Right lung (tissue), 2 donors: ENCODE measurements at regions not wholly inside any gene's neighbourhood (a gene's known extent, or its start where the extent isn't known, plus 50 kb on each side); places are given as distances from the start of the nearest gene placed in this dataset.

Experiments used
- DNase-seq, 2 donors: peaks; one replicate each; pipeline ENCODE4 v3.0.0-alpha.2; 2013

- no peak for DNase-seq
These were observed 94.4 kb upstream of the PRDM1 start for GRCh38 chr6:105991561-105992314.

GRCh38 chr6:105990151-105990550 lies 96.0 kb upstream of the PRDM1 start:
- DNase-seq = no peak

- no peak for DNase-seq
These were observed 97.1 kb upstream of the PRDM1 start for GRCh38 chr6:105988812-105989577.

- no peak for DNase-seq
These were observed 97.8 kb upstream of the PRDM1 start for GRCh38 chr6:105988321-105988720.

DNA sequence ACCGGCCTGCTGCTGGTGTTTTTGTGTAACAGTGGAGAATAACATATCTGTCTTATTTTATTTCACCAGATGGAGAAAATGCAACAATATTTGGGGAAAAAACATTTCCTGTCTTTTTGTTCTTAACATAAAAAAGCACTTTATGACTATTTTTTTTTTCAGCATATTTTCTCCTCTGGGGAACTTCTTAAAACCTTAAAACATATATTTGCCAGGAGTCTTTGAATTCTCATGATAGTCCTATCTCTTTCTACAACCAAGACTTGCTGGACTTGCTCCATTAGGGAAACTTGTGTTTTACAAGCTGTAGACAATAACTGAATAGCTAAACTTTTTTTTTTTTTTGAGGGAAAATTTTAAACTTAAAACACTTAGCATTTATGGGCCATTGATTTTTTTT lies 98.6 kb upstream of the PRDM1 start:
- DNase-seq = no peak

- no peak for DNase-seq
These were observed 99.1 kb upstream of the PRDM1 start for GRCh38 chr6:105986998-105987397.

GRCh38 chr6:105985816-105986632 lies 100.1 kb upstream of the PRDM1 start:
- DNase-seq = no peak

- no peak for DNase-seq
These were observed 100.9 kb upstream of the PRDM1 start for GRCh38 chr6:105985098-105985815.

DNA sequence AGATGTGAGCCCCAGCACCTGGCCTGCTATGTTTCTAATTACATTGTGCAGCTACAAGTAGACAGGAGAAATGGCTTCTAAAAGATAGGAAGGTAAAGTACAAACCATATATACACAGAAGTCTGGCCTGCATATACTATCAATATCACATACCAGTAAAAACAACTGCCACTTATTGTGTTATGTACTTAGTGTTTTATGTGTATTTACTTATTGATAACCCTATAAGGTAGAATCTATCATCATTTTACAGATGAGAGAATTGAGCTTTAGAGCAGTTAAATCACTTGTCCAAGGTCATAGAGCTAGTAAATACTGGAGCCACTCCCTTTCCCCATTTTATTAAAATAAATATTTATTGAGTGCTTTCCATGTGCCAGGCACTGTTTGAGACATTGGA lies 102.4 kb upstream of the PRDM1 start:
- DNase-seq = no peak

DNA sequence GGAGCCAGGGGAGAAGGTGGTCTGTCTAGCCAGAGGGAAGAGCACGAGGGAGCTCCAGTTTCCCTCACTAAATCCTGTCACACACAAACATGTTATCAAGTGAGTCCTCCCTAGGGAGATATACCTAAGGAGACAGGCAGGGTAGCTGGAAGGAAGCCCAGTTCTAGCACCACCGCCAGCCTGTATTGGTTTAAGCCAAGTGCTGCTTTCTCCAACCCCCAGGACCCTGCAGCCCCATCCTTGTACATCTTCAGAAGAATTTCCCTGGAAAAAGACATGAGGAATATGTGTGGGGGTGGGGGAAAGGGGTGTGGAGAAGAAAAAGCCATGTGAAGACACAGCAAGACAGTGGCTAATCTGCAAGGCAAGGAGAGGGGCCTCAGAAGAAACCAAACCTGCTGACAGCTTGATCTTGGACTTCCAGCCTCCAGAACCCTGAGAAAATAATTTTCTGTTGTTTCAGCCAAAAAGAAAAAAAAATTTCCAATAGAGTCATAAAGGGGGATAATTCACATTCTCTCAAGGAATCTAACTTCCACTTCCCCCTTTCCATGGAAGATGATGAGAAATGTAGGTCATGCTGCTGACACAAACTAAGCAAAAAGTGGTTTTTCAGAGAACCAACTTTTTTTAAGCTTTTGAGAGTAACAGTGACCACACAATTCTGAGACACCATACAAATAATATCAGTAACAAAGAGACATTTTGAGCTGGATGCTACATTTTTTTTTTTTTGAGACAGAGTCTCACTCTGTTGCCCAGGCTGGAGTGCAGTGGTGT lies 103.2 kb upstream of the PRDM1 start:
- no peak for DNase-seq

DNA sequence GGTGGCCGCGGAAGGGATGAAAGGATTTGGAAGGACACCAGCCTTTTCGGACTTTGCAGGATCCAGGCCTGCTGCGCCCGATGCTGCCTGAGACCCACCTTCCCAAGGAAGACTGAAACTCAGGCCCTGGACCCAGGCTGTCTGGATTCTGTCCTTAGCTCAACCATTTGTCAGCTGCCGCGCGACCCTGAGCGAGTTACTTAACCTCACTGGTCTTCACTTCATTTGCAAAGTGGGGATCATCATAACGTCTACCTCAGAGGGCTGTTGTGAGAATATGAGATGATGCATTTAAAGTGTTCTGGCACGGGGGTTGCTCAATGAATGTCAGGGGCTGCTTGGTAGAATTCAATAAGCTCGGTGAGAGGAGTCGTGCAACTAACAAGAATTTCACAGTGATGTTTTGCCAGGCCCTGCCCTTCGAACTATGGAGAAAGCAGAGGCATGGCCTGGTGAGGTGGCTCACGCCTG lies 104.2 kb upstream of the PRDM1 start:
- no peak for DNase-seq

DNA sequence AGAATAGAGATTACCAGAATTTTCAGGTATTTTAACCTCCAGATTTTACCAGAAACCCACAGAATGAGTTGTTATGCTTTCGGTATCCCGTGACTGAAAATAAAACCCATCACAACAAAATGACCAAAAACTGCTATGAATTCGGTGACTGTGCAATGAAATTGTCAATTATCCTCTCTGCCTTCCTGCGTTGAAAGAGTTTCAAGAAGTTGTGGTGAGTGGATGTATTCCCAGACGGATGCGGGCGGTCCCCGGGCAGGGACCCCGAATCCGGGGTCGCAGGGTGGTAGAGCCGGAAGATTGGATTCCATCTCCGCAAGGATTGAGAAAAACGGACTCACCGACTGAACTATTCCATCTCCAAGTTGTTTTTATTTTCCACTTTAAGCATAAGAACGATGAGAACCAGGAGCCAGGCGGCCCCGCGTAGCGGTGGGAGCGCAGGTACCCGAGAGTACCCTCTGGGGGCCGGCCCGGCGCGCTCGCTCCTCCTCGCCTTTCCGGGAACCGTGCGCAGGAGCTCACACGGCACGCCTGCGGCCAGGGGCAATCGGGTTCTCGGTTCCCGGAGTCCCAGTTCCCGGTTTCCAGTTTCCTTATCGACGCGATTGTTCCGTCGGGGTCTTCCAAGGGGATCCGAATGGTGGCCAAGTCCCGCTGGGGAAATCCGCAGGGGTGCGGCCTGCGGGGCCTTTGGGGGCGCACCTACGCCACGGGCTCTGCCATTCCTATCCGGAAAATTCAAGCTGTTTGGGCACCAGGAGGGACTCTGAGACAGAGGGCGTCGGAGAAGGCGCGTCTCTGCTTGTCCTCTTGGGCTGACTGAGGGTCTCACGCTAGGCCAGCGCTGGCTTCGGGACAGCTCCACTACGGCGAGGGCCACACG lies 104.9 kb upstream of the PRDM1 start:
- no peak for DNase-seq

DNA sequence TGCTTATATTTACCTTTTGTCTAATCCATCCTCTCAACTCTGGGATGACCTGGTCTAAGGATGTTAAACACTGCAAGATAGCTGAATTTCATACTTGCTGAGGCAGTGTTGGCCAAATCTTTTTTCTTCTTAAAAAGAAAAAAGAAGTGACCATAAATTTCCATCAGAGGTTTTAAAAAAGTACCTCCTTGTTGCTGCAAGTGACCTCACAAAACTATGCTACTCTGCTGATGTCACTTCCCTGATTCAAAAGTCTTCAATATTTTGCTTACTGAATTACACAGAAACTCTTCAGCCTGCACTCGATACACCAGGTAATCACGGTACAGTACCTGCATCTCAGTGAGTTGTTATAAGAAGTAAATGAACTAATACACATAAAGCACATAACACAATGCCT lies 107.2 kb upstream of the PRDM1 start:
- DNase-seq = no peak

- DNase-seq = no peak
These were observed 108.1 kb upstream of the PRDM1 start for GRCh38 chr6:105977934-105978504.

GRCh38 chr6:105974986-105975385 lies 111.2 kb upstream of the PRDM1 start:
- DNase-seq = no peak

DNA sequence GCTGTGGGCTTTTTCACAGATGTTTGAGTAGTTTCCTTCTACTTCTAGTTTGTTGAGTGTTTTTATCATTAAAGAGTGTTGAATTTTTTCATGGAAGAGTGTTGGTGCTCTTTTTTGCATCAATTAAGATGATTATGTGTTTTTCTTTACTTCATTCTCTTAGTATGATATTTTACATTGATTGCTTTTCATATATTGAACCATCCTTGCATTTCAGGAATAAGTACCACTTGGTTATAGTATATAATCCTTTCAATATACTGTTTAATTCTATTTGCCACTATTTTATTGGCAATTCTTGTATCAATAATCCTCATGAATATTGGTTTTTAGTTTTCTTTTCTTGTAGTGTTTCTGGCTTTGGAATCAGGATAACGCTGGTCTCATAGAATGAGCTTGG lies 113.7 kb upstream of the PRDM1 start:
- DNase-seq = no peak

DNA sequence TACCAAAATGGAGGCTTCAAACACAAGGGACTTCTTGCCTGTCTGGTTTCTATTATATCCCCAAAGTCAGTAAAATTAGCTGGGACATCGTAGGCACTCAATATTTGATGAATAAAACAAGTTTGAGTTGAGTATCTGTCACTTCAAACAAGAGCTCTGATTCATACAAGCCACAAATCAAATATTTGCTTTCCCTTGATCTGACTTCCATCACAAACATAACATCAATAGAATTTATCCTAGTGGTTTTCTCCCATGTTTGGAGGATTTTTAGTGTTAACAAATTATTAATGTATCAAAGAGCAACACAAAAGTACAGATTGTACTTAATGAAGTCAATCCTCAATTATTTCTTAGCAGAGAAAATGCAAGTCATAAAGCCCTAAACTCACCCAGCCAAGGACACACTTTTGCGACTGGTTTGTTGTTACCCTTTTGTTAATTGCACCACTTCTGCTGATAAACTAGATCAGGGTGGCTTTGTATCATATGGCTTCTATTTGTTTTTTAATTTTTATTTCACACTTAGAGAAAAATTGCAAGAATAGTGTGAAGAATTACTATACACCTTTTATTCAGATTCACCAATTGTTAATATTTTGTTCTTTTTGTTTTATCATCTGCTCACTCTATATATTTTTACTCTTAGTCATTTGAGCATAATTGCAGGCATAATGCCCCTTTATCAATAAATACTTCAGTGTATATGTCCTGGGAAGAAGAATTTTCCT lies 117.4 kb upstream of the PRDM1 start:
- no peak for DNase-seq

DNA sequence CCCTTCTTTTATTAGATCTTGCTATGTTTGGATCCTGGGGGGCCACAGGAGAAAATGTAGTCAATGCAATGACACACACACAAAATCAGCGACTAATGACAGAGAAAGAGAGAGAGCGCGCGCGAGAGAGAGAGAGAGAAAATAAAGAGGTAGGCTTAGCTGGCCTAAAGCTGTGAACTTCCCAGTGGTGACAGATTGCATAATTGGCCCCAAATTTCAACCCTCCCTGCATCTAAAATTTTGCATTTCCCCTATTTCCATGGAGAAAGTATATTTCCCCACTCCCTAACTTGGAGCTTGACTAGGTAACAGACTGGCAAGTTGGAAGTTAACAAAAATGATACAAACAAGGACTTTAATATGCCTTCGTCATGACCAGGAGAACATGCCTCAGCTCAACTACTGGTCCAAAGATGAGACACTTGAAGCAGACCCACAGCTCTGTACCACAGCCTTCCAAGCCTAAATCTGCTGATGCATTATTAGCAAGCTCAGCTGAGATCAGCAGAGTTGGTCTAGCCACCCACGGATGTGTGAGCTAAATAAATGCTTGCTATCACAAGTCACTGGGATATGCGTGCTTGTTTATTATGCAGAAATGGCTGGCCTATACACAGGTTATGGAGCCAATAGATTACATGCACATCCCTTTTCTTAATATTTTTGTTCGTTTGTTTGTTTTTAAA lies 118.1 kb upstream of the PRDM1 start:
- no peak for DNase-seq
